HEK293 (cell line): ENCODE measurements at regions not wholly inside any gene's neighbourhood (a gene's known extent, or its start where the extent isn't known, plus 50 kb on each side); places are given as distances from the start of the nearest gene placed in this dataset.

Experiments
- CTCF ChIA-PET: fragments of 350-600 bp; formaldehyde crosslinking; extraction: SDS; loops from one replicate; lab custom pipeline; 2021; ENCODE audit warnings: antibody characterized with exemption; lab: Yijun Ruan, JAX
- POLR2A ChIA-PET: fragments of 300-600 bp; formaldehyde crosslinking; extraction: SDS; loops from one replicate; lab custom pipeline; 2020; ENCODE audit warnings: antibody characterized with exemption, inconsistent platforms; lab: Yijun Ruan, JAX
- H3K27ac ChIP-seq: fragments of 200-500 bp; sonication (Bioruptor generic); 2 replicates; pipeline ENCODE4 v1.5.1; 2014; ENCODE audit warnings: low read depth, low read length, control low read depth, inconsistent platforms; ENCODE audit errors: extremely low read depth
- H3K36me3 ChIP-seq, 2 experiments: fragments of 200-500 bp in 1 of 2; sonication (Bioruptor generic) in 1 of 2; 1 replicate in 1 of 2; 2 replicates in 1 of 2; pipeline ENCODE4 v1.5.1; 2014 to 2017; ENCODE audit warnings: inconsistent platforms in 2 of 2, low read length in 2 of 2; ENCODE audit not compliant: control insufficient read depth in 2 of 2, insufficient read depth in 1 of 2
- H3K4me1 ChIP-seq: fragments of 200-500 bp; sonication (Bioruptor generic); 2 replicates; pipeline ENCODE4 v1.5.1; 2014; ENCODE audit warnings: mild to moderate bottlenecking, low read length, inconsistent platforms; ENCODE audit not compliant: control insufficient read depth, insufficient read depth
- H3K4me3 ChIP-seq: 2 replicates; pipeline ENCODE4 v1.5.1; 2011; ENCODE audit warnings: low read depth, mild to moderate bottlenecking, control low read depth, low read length, moderate library complexity
- H3K9me3 ChIP-seq: fragments of 200-500 bp; sonication (Bioruptor generic); 2 replicates; pipeline ENCODE4 v1.5.1; 2014; ENCODE audit warnings: low read depth, low read length, inconsistent platforms; ENCODE audit not compliant: control insufficient read depth, insufficient read depth
- AEBP2 ChIP-seq: fragments of 450-650 bp; formaldehyde crosslinking; IDR thresholded peaks from 2 replicates; pipeline ENCODE4 v1.5.1; 2016; ENCODE audit warnings: missing biosample characterization, missing genetic modification characterization, borderline replicate concordance
- GFI1B ChIP-seq: fragments of 450-650 bp; formaldehyde crosslinking; IDR thresholded peaks from 2 replicates; pipeline ENCODE4 v1.5.1; 2016; ENCODE audit warnings: missing biosample characterization, missing genetic modification characterization
- HOXA7 ChIP-seq: sonication (generic); formaldehyde crosslinking; IDR thresholded peaks from 2 replicates; pipeline ENCODE4 v1.8.1; 2022; ENCODE audit warnings: missing genetic modification reagents, borderline replicate concordance
- REPIN1 ChIP-seq: fragments of 450-650 bp; formaldehyde crosslinking; IDR thresholded peaks from 2 replicates; pipeline ENCODE4 v1.5.1; 2017; ENCODE audit warnings: missing biosample characterization, missing genetic modification characterization, low read depth
- SP7 ChIP-seq: fragments of 450-650 bp; formaldehyde crosslinking; IDR thresholded peaks from 2 replicates; pipeline ENCODE4 v1.5.1; 2016; ENCODE audit warnings: missing biosample characterization, missing genetic modification characterization
- TSHZ1 ChIP-seq: fragments of 450-650 bp; formaldehyde crosslinking; IDR thresholded peaks from 2 replicates; pipeline ENCODE4 v1.5.1; 2016; ENCODE audit warnings: missing biosample characterization, missing genetic modification characterization, borderline replicate concordance
- ZNF132 ChIP-seq: fragments of 450-650 bp; formaldehyde crosslinking; IDR thresholded peaks from 2 replicates; pipeline ENCODE4 v1.5.1; 2017; ENCODE audit warnings: missing biosample characterization, missing genetic modification characterization, borderline replicate concordance
- ZNF148 ChIP-seq: fragments of 450-650 bp; formaldehyde crosslinking; IDR thresholded peaks from 2 replicates; pipeline ENCODE4 v1.5.0; 2017; ENCODE audit warnings: missing biosample characterization, missing genetic modification characterization, borderline replicate concordance
- ZNF155 ChIP-seq: fragments of 450-650 bp; formaldehyde crosslinking; IDR thresholded peaks from 2 replicates; pipeline ENCODE4 v1.5.1; 2016; ENCODE audit warnings: missing biosample characterization, missing genetic modification characterization
- ZNF280D ChIP-seq: fragments of 450-650 bp; formaldehyde crosslinking; IDR thresholded peaks from 2 replicates; pipeline ENCODE4 v1.5.1; 2016; ENCODE audit warnings: missing biosample characterization, missing genetic modification characterization
- ZNF366 ChIP-seq: fragments of 450-650 bp; formaldehyde crosslinking; conservative IDR thresholded peaks from 2 replicates; pipeline ENCODE4 v1.5.1; 2016; ENCODE audit warnings: missing biosample characterization, missing genetic modification characterization
- ZNF501 ChIP-seq: fragments of 450-650 bp; formaldehyde crosslinking; IDR thresholded peaks from 2 replicates; pipeline ENCODE4 v1.5.1; 2016; ENCODE audit warnings: missing biosample characterization, missing genetic modification characterization
- ZNF621 ChIP-seq: fragments of 450-650 bp; formaldehyde crosslinking; IDR thresholded peaks from 2 replicates; pipeline ENCODE4 v1.5.1; 2017; ENCODE audit warnings: missing biosample characterization, missing genetic modification characterization

GRCh38 chr18:47311585-47311984 is 60.1 kb upstream of the SKOR2 start:
- H3K27ac ChIP-seq, result no peak overlapping the region
- POLR2A ChIA-PET, result no interaction called here
- H3K36me3 ChIP-seq, result no peaks in the 10 kb centered on the region
- no peak overlapping the region for H3K4me3 ChIP-seq
- CTCF ChIA-PET, result interaction anchor here (0.5 to 0.9 kb wide), 3 partner anchors 63 to 111 kb away, joined by 3 to 4 read pairs (median 3); no protein-coding TSS in a partner anchor
- no peaks in the 10 kb centered on the region for H3K4me1 ChIP-seq
- TF ChIP-seq AEBP2 (tag by site-specific recombination), result no peak
- TF ChIP-seq GFI1B (tag by site-specific recombination), result no peak
- no peak for TF ChIP-seq ZNF132 (tag by site-specific recombination)
- TF ChIP-seq ZNF366 (tag by site-specific recombination), result no peak
- no peak for TF ChIP-seq TSHZ1 (tag by site-specific recombination)
- TF ChIP-seq ZNF280D (tag by site-specific recombination), result no peak
- no peak for TF ChIP-seq HOXA7 (CRISPR knock-in tag)
- TF ChIP-seq ZNF155, result no peak
- no peak for TF ChIP-seq ZNF621 (tag by site-specific recombination)
- no peak for TF ChIP-seq REPIN1 (tag by site-specific recombination)
- no peak for TF ChIP-seq ZNF148
- TF ChIP-seq ZNF501, result no peak
- no peak for TF ChIP-seq SP7 (tag by site-specific recombination)
- H3K9me3 ChIP-seq, result no peaks in the 10 kb centered on the region
